OCI-LY1 (cell line): ENCODE measurements at regions not wholly inside any gene's neighbourhood (a gene's known extent, or its start where the extent isn't known, plus 50 kb on each side); places are given as distances from the start of the nearest gene placed in this dataset.

ENCODE experiments used
- EZH2 ChIP-seq: fragments of 200-600 bp; sonication (generic), shearing (Covaris generic); IDR thresholded peaks from 2 replicates; pipeline ENCODE4 v1.8.0; 2017; ENCODE audit warnings: borderline replicate concordance, mixed run types, mild to moderate bottlenecking, antibody characterized with exemption, low read length, moderate library complexity, mixed read lengths
- TF ChIP-seq, protein P1 (sequence below): fragments of 200-600 bp; sonication (generic), shearing (Covaris generic); IDR thresholded peaks from 2 replicates; pipeline ENCODE4 v1.5.1; 2017; ENCODE audit warnings: mild to moderate bottlenecking, antibody characterized with exemption, low read length, moderate library complexity, mixed read lengths

- TF ChIP-seq EZH2: no peak
- TF ChIP-seq, protein P1, sequence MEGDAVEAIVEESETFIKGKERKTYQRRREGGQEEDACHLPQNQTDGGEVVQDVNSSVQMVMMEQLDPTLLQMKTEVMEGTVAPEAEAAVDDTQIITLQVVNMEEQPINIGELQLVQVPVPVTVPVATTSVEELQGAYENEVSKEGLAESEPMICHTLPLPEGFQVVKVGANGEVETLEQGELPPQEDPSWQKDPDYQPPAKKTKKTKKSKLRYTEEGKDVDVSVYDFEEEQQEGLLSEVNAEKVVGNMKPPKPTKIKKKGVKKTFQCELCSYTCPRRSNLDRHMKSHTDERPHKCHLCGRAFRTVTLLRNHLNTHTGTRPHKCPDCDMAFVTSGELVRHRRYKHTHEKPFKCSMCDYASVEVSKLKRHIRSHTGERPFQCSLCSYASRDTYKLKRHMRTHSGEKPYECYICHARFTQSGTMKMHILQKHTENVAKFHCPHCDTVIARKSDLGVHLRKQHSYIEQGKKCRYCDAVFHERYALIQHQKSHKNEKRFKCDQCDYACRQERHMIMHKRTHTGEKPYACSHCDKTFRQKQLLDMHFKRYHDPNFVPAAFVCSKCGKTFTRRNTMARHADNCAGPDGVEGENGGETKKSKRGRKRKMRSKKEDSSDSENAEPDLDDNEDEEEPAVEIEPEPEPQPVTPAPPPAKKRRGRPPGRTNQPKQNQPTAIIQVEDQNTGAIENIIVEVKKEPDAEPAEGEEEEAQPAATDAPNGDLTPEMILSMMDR: no peak
These were observed 304.7 kb upstream of the TMEFF2 start for GRCh38 chr2:192499476-192499875.
